IPS DF 4.7 (cell line): ENCODE measurements at regions not wholly inside any gene's neighbourhood (a gene's known extent, or its start where the extent isn't known, plus 50 kb on each side); places are given as distances from the start of the nearest gene placed in this dataset.

Source experiments
- DNase-seq: peaks from one replicate; pipeline ENCODE4 v3.0.0-alpha.2; 2013; ENCODE audit warnings: low spot score; ENCODE audit errors: extremely low read depth

GRCh38 chr5:31098811-31099210 is 94.7 kb upstream of the CDH6 start:
- no peak for DNase-seq

- no peak for DNase-seq
Observed at GRCh38 chr5:31097851-31098250, 95.6 kb upstream of the CDH6 start.

GRCh38 chr5:31096238-31096865 is 97.1 kb upstream of the CDH6 start:
- no peak for DNase-seq

GRCh38 chr5:31095796-31096195 is 97.7 kb upstream of the CDH6 start:
- DNase-seq = no peak

- DNase-seq = no peak
Observed at GRCh38 chr5:31091501-31091900, 102.0 kb upstream of the CDH6 start.

- DNase-seq = no peak
Observed at GRCh38 chr5:31090467-31090866, 103.0 kb upstream of the CDH6 start.

GRCh38 chr5:31086839-31087415 is 106.6 kb upstream of the CDH6 start:
- DNase-seq = no peak

- no peak for DNase-seq
Observed at GRCh38 chr5:31084871-31085270, 108.6 kb upstream of the CDH6 start.

- no peak for DNase-seq
Observed at GRCh38 chr5:31083364-31083763, 110.1 kb upstream of the CDH6 start.

- DNase-seq = no peak
Observed at GRCh38 chr5:31079668-31080067, 113.8 kb upstream of the CDH6 start.

GRCh38 chr5:31078956-31079355 is 114.5 kb upstream of the CDH6 start:
- DNase-seq = no peak

- DNase-seq = no peak
Observed at GRCh38 chr5:31075981-31076380, 117.5 kb upstream of the CDH6 start.

GRCh38 chr5:31068287-31068686 is 125.2 kb upstream of the CDH6 start:
- no peak for DNase-seq

- DNase-seq = no peak
Observed at GRCh38 chr5:31066655-31067328, 126.7 kb upstream of the CDH6 start.

- DNase-seq = no peak
Observed at GRCh38 chr5:31064215-31064614, 129.3 kb upstream of the CDH6 start.

GRCh38 chr5:31062902-31063580 is 130.4 kb upstream of the CDH6 start:
- DNase-seq = no peak

- no peak for DNase-seq
Observed at GRCh38 chr5:31059889-31060288, 133.6 kb upstream of the CDH6 start.

- DNase-seq = no peak
Observed at GRCh38 chr5:31054453-31054852, 139.0 kb upstream of the CDH6 start.

- no peak for DNase-seq
Observed at GRCh38 chr5:31052937-31053658, 140.4 kb upstream of the CDH6 start.

GRCh38 chr5:31051316-31051715 is 142.2 kb upstream of the CDH6 start:
- DNase-seq = no peak

GRCh38 chr5:31049936-31050704 is 143.4 kb upstream of the CDH6 start:
- DNase-seq = no peak
